ENCODE measurements at regions not wholly inside any gene's neighbourhood (a gene's known extent, or its start where the extent isn't known, plus 50 kb on each side); places are given as distances from the start of the nearest gene placed in this dataset.

GRCh38 chr17:77352441-77352840 is 211.7 kb downstream of the SEC14L1 start:
- Histone ChIP-seq H3K4me2 (ENCODE audit: low read depth, low read length) (no peak overlapping the region), H3K36me3 (replicated peaks in 1 of 2; ENCODE audit: control insufficient read depth in 1 of 2, insufficient read depth in 2 of 2, low read length in 2 of 2) (0 out of 5 replicates have a peak, but pooled peaks cover 0 to 1% of the 10 kb centered on the region in 2 experiments), H3K79me2 (ENCODE audit: insufficient read depth, low read length) (peaks cover 89% of the 10 kb centered on the region), H3K9ac (ENCODE audit: insufficient read depth, low read depth, low read length) (no peak overlapping the region), H3K27ac (ENCODE audit: extremely low read length, insufficient read depth, low read length) (no peak overlapping the region), H3K4me1 (ENCODE audit: insufficient read depth, low read length) (peaks cover 89% of the 10 kb centered on the region), H2AFZ (ENCODE audit: low read length) (no peak overlapping the region), H3K4me3 (replicated peaks in 1 of 3; ENCODE audit: insufficient read depth in 1 of 3, low read depth in 2 of 3, low read length in 3 of 3) (no peak overlapping the region), H4K20me1 (ENCODE audit: insufficient read depth, low read length) (peaks cover 63% of the 10 kb centered on the region), H3K9me3 (ENCODE audit: low read length) (no peaks in the 10 kb centered on the region), H3K27me3 (ENCODE audit: control insufficient read depth in 1 of 2, insufficient read depth in 2 of 2, low read length in 2 of 2) (no peaks in the 10 kb centered on the region)
- POLR2A ChIA-PET, result interaction anchor here (1.4 to 1.6 kb wide), 3 partner anchors 40 to 606 kb away, joined by 4 to 8 read pairs (median 5); partner anchors contain the start of gene TNRC6C
- in situ Hi-C loops (cut with HindIII; ENCODE audit: extremely low pct_ligation_motif_present, low pct_unique_long_range_greater_than_20kb), result no loop called here
- TF ChIP-seq HMGXB3 (CRISPR knock-in tag; IDR thresholded peaks at IDR 0.05; ENCODE audit: borderline replicate concordance) (no peak), ELF3 (CRISPR knock-in tag; IDR thresholded peaks at IDR 0.05) (no peak), ZNF546 (CRISPR knock-in tag; conservative IDR thresholded peaks at IDR 0.05) (no peak), ZNF615 (CRISPR knock-in tag; IDR thresholded peaks at IDR 0.05; ENCODE audit: borderline replicate concordance) (no peak), RAD51 (IDR thresholded peaks at IDR 0.05; ENCODE audit: borderline replicate concordance) (no peak), ZNF766 (CRISPR knock-in tag; IDR thresholded peaks at IDR 0.05; ENCODE audit: borderline replicate concordance) (no peak), ZNF20 (CRISPR knock-in tag; IDR thresholded peaks at IDR 0.05) (no peak), IRF2 (CRISPR knock-in tag; IDR thresholded peaks at IDR 0.05) (no peak), SMC3 (IDR thresholded peaks at IDR 0.05; ENCODE audit: low read length) (no peak)
- TF ChIP-seq, protein P1, sequence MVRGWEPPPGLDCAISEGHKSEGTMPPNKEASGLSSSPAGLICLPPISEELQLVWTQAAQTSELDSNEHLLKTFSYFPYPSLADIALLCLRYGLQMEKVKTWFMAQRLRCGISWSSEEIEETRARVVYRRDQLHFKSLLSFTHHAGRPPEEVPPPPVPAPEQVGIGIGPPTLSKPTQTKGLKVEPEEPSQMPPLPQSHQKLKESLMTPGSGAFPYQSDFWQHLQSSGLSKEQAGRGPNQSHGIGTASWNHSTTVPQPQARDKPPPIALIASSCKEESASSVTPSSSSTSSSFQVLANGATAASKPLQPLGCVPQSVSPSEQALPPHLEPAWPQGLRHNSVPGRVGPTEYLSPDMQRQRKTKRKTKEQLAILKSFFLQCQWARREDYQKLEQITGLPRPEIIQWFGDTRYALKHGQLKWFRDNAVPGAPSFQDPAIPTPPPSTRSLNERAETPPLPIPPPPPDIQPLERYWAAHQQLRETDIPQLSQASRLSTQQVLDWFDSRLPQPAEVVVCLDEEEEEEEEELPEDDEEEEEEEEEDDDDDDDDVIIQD (CRISPR knock-in tag; IDR thresholded peaks at IDR 0.05; ENCODE audit: low read depth), result no peak
- TF ChIP-seq, protein P2, sequence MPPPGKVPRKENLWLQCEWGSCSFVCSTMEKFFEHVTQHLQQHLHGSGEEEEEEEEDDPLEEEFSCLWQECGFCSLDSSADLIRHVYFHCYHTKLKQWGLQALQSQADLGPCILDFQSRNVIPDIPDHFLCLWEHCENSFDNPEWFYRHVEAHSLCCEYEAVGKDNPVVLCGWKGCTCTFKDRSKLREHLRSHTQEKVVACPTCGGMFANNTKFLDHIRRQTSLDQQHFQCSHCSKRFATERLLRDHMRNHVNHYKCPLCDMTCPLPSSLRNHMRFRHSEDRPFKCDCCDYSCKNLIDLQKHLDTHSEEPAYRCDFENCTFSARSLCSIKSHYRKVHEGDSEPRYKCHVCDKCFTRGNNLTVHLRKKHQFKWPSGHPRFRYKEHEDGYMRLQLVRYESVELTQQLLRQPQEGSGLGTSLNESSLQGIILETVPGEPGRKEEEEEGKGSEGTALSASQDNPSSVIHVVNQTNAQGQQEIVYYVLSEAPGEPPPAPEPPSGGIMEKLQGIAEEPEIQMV (CRISPR knock-in tag; IDR thresholded peaks at IDR 0.05; ENCODE audit: low read depth), result no peak
- TF ChIP-seq, protein P3, sequence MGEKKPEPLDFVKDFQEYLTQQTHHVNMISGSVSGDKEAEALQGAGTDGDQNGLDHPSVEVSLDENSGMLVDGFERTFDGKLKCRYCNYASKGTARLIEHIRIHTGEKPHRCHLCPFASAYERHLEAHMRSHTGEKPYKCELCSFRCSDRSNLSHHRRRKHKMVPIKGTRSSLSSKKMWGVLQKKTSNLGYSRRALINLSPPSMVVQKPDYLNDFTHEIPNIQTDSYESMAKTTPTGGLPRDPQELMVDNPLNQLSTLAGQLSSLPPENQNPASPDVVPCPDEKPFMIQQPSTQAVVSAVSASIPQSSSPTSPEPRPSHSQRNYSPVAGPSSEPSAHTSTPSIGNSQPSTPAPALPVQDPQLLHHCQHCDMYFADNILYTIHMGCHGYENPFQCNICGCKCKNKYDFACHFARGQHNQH (CRISPR knock-in tag; IDR thresholded peaks at IDR 0.05), result no peak
- BruUV-seq (replicated peaks), result no TSS peak
- CTCF ChIA-PET (ENCODE audit: low intra/inter-chr PET ratio, low total read pairs), result no interaction called here
- 96% methylated on average over 10 of the region's 10 CpGs for WGBS (ENCODE audit: low lambda C conversion rate)
- ATAC-seq (no peak), FAIRE-seq (no peak), DNase-seq (ENCODE audit: low spot score) (no peak)
- intact Hi-C loops (cut with micrococcal nuclease; ENCODE audit: unreplicated experiment), result no loop called here

Measured in HepG2 (cell line).